ENCODE measurements at regions not wholly inside any gene's neighbourhood (a gene's known extent, or its start where the extent isn't known, plus 50 kb on each side); places are given as distances from the start of the nearest gene placed in this dataset.
A peak's percentile ranks its signal among the peaks of the same experiment; 100 is the strongest.

DNA sequence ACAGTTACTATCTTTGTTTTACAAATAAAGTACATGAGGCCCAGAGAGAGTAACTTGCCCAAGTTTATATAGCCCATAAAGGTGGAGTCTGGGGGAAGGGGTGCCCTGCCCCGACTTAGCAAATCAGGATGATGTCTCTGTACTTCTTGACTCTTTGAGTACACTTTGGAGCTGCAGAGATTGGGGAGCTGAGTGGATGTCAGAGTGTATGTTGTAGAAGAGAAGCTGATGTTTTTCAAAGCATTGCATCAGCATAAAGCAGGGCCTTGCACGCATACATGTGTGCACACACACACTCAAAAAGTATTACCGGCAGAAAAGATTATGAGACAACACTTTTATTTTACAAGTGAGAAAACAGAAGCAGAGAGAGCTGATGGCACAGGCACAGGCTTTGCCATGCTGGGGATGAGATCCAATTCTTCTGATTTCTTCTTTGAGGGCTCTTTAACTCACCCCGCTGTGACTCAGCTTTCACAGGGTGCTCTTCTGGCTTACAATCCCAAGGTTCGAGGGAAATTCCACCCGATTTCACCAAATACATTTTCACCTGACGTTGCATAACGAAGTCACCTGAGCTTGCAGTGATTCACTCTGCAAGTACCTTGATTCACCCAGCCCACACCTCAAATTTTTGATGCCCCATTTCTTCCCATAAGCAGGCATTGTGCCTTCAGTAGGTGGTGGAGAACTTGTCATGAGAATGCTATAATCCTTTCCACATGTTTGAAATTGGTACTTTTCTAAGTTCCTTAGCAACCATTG, 292.8 kb upstream of the BOD1L1 start:
- no peak overlapping the region for H3K27ac ChIP-seq (ENCODE audit: insufficient read length, low read depth, low read length)

More for the DNA sequence above, 292.8 kb upstream of the BOD1L1 start:
- no CpG with 5 or more reads among the region's 8 CpGs for WGBS (ENCODE audit: extremely low coverage, insufficient read length, low lambda C conversion rate)
- H3K36me3 Mint-ChIP-seq (ENCODE audit: insufficient read depth in 1 of 3, low read depth in 3 of 3), result 0 out of 7 replicates have a peak, but pooled peaks cover 0 to 4% (median 0%) of the 10 kb centered on the region in 3 experiments
- H2BK5ac ChIP-seq (ENCODE audit: insufficient read length, low read length), result no peak overlapping the region
- no peak overlapping the region for H3T11ph ChIP-seq (ENCODE audit: low read length)
- no peak overlapping the region for H2BK12ac ChIP-seq (ENCODE audit: insufficient read length, low read depth, low read length)
- H3K4me3 Mint-ChIP-seq, result no peak overlapping the region
- no peak overlapping the region for H4K8ac ChIP-seq (replicated peaks; ENCODE audit: insufficient read length, low read depth, low read length)
- no peaks in the 10 kb centered on the region for H4K20me1 ChIP-seq (ENCODE audit: control insufficient read depth, insufficient read depth, insufficient read length)
- no peak for DNase-seq
- peak overlapping the region in 1 of 3 experiments; percentile 10; a peak in 1 of 7 replicates for H3K27ac Mint-ChIP-seq
- no peak overlapping the region for H2BK120ac ChIP-seq (ENCODE audit: low read depth, low read length, poor library complexity, severe bottlenecking)
- no peak overlapping the region for H3K14ac ChIP-seq (ENCODE audit: insufficient read depth, low read length)
- 0 out of 2 replicates have a peak, but pooled peaks cover 2% of the 10 kb centered on the region for H3K4me1 ChIP-seq (ENCODE audit: insufficient read depth, low read length)
- no peaks in the 10 kb centered on the region for H3K27me3 ChIP-seq (ENCODE audit: insufficient read depth, low read length)
- H2BK20ac ChIP-seq (ENCODE audit: low read depth, low read length, poor library complexity, severe bottlenecking), result no peak overlapping the region
- no peaks in the 10 kb centered on the region for H3K23me2 ChIP-seq (ENCODE audit: insufficient read length, low read depth, low read length, poor library complexity, severe bottlenecking)
- H2AFZ ChIP-seq (ENCODE audit: low read length), result no peak overlapping the region
- H2BK15ac ChIP-seq (ENCODE audit: low read depth, low read length), result no peak overlapping the region
- H2AK5ac ChIP-seq (ENCODE audit: insufficient read length, low read length), result no peak overlapping the region
- H3K27me3 Mint-ChIP-seq (ENCODE audit: low read depth), result no peaks in the 10 kb centered on the region; the same call in 1 of the 2 replicates
- no peak overlapping the region for H3K56ac ChIP-seq (ENCODE audit: insufficient read length, low read depth, low read length)
- peak overlapping the region; percentile 17 for H3K18ac ChIP-seq (ENCODE audit: insufficient read length, low read depth, low read length)
- TF ChIP-seq, protein P1, sequence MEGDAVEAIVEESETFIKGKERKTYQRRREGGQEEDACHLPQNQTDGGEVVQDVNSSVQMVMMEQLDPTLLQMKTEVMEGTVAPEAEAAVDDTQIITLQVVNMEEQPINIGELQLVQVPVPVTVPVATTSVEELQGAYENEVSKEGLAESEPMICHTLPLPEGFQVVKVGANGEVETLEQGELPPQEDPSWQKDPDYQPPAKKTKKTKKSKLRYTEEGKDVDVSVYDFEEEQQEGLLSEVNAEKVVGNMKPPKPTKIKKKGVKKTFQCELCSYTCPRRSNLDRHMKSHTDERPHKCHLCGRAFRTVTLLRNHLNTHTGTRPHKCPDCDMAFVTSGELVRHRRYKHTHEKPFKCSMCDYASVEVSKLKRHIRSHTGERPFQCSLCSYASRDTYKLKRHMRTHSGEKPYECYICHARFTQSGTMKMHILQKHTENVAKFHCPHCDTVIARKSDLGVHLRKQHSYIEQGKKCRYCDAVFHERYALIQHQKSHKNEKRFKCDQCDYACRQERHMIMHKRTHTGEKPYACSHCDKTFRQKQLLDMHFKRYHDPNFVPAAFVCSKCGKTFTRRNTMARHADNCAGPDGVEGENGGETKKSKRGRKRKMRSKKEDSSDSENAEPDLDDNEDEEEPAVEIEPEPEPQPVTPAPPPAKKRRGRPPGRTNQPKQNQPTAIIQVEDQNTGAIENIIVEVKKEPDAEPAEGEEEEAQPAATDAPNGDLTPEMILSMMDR (conservative IDR thresholded peaks at IDR 0.05), result no peak
- no peak overlapping the region for H3K23ac ChIP-seq (ENCODE audit: insufficient read length, low read depth, low read length)
- no peaks in the 10 kb centered on the region for H3K79me1 ChIP-seq (ENCODE audit: insufficient read depth, low read depth, low read length, poor library complexity, severe bottlenecking)
- no peaks in the 10 kb centered on the region for H3K9me3 ChIP-seq (ENCODE audit: control insufficient read depth, low read depth, low read length)
- no peak overlapping the region for H4K91ac ChIP-seq (ENCODE audit: insufficient read length, low read depth, low read length)
- H3K9me3 Mint-ChIP-seq, result peaks cover 0 to 4% of the 10 kb centered on the region in 2 experiments; a peak in 2 of 5 replicates
- no peak overlapping the region for H3K9ac ChIP-seq (ENCODE audit: extremely low read depth, insufficient read length, low read length)
- no peak overlapping the region for H3K4me2 ChIP-seq (ENCODE audit: insufficient read depth, insufficient read length, low read length)
- H3K4me1 Mint-ChIP-seq, result peaks cover 10 to 17% of the 10 kb centered on the region in 2 experiments
- no peak overlapping the region for H3K4ac ChIP-seq (ENCODE audit: low read depth, low read length)
- H3K79me2 ChIP-seq (ENCODE audit: insufficient read depth, low read length), result no peaks in the 10 kb centered on the region
- H4K5ac ChIP-seq (ENCODE audit: insufficient read length, low read depth, low read length), result no peak overlapping the region

Measured in H9 (cell line).